A673 (cell line): ENCODE measurements at regions not wholly inside any gene's neighbourhood (a gene's known extent, or its start where the extent isn't known, plus 50 kb on each side); places are given as distances from the start of the nearest gene placed in this dataset.

Experiments
- CTCF ChIP-seq: fragments of 300-800, 200-600 bp; sonication (generic); conservative IDR thresholded peaks from 2 replicates; pipeline ENCODE4 v1.5.1; 2017; ENCODE audit warnings: low read depth, mild to moderate bottlenecking, antibody characterized with exemption, low read length, moderate library complexity, mixed read lengths
- EZH2 ChIP-seq: fragments of 200-600 bp; sonication (generic); IDR thresholded peaks from 2 replicates; pipeline ENCODE4 v1.6.1; 2017; ENCODE audit warnings: borderline replicate concordance, low read depth, mild to moderate bottlenecking, mixed read lengths, antibody characterized with exemption, low read length; ENCODE audit not compliant: poor library complexity, severe bottlenecking

GRCh38 chr6:109916759-109917158 is 61.4 kb upstream of the GPR6 start:
- TF ChIP-seq CTCF = no peak
- no peak for TF ChIP-seq EZH2
